ACHN (cell line): ENCODE measurements at regions not wholly inside any gene's neighbourhood (a gene's known extent, or its start where the extent isn't known, plus 50 kb on each side); places are given as distances from the start of the nearest gene placed in this dataset.
"Not testable (repeated sequence)": the region's sequence is repeated elsewhere in the genome, so short reads cannot be mapped to it uniquely, and the experiment has no call there.

Experiments
- DNase-seq: peaks from one replicate; pipeline ENCODE4 v3.0.0-alpha.2; 2015
- in situ Hi-C: cut with HindIII; loops from 2 replicates; pipeline ENCODE4 v1.10.0; 2017; ENCODE audit warnings: low sequenced_read_pairs, low pct_ligation_motif_present, low pct_unique_long_range_greater_than_20kb

- in situ Hi-C loops = no loop called here
- DNase-seq = no peak
Observed at GRCh38 chr3:20974396-20974795, 776.6 kb downstream of the ZNF385D start.

- DNase-seq, in situ Hi-C loops: not testable (repeated sequence)
Observed at GRCh38 chr3:20970807-20971206, 780.2 kb downstream of the ZNF385D start.

GRCh38 chr3:20967485-20967884 is 781.5 kb upstream of the SGO1 start:
- in situ Hi-C loops = not testable (repeated sequence)

GRCh38 chr3:20958161-20958560 is 772.2 kb upstream of the SGO1 start:
- in situ Hi-C loops = no loop called here
- DNase-seq = no peak

More at GRCh38 chr3:20967485-20967884, 781.5 kb upstream of the SGO1 start:
- not testable (repeated sequence) for DNase-seq

- DNase-seq = no peak
- in situ Hi-C loops = no loop called here
Observed at GRCh38 chr3:20945892-20946291, 759.9 kb upstream of the SGO1 start.

- in situ Hi-C loops = no loop called here
Observed at GRCh38 chr3:20935791-20936190, 749.8 kb upstream of the SGO1 start.

GRCh38 chr3:20931834-20932233 is 745.8 kb upstream of the SGO1 start:
- in situ Hi-C loops = no loop called here
- no peak for DNase-seq

More at GRCh38 chr3:20935791-20936190, 749.8 kb upstream of the SGO1 start:
- DNase-seq = no peak

GRCh38 chr3:20930034-20930433 is 744.0 kb upstream of the SGO1 start:
- DNase-seq = peak; percentile 20
- in situ Hi-C loops = no loop called here

GRCh38 chr3:20924646-20925385 is 738.8 kb upstream of the SGO1 start:
- in situ Hi-C loops = no loop called here
- no peak for DNase-seq

- DNase-seq, in situ Hi-C loops: not testable (repeated sequence)
Observed at GRCh38 chr3:20921112-20921511, 735.1 kb upstream of the SGO1 start.

GRCh38 chr3:20916951-20917606 is 731.1 kb upstream of the SGO1 start:
- no peak for DNase-seq
- in situ Hi-C loops = no loop called here

- in situ Hi-C loops = no loop called here
Observed at GRCh38 chr3:20914310-20914709, 728.3 kb upstream of the SGO1 start.

GRCh38 chr3:20912406-20912805 is 726.4 kb upstream of the SGO1 start:
- in situ Hi-C loops = no loop called here
- DNase-seq = no peak

More at GRCh38 chr3:20914310-20914709, 728.3 kb upstream of the SGO1 start:
- no peak for DNase-seq

GRCh38 chr3:20909511-20909910 is 723.5 kb upstream of the SGO1 start:
- no peak for DNase-seq
- in situ Hi-C loops = no loop called here

- no peak for DNase-seq
- in situ Hi-C loops = no loop called here
Observed at GRCh38 chr3:20905210-20905805, 719.3 kb upstream of the SGO1 start.

- DNase-seq = no peak
- in situ Hi-C loops = no loop called here
Observed at GRCh38 chr3:20904671-20905070, 718.7 kb upstream of the SGO1 start.

- in situ Hi-C loops = no loop called here
- DNase-seq = no peak
Observed at GRCh38 chr3:20898962-20899361, 713.0 kb upstream of the SGO1 start.

GRCh38 chr3:20890111-20890519 is 704.1 kb upstream of the SGO1 start:
- DNase-seq = no peak
- in situ Hi-C loops = no loop called here

- in situ Hi-C loops = no loop called here
- no peak for DNase-seq
Observed at GRCh38 chr3:20878691-20879090, 692.7 kb upstream of the SGO1 start.

- in situ Hi-C loops = no loop called here
- no peak for DNase-seq
Observed at GRCh38 chr3:20873235-20873634, 687.2 kb upstream of the SGO1 start.
